SK-N-SH treated with all-trans-retinoic acid at 6 μM for 48 hours (cell line): ENCODE measurements at regions not wholly inside any gene's neighbourhood (a gene's known extent, or its start where the extent isn't known, plus 50 kb on each side); places are given as distances from the start of the nearest gene placed in this dataset.

Source experiments
- CSRNP3 ChIP-seq: fragments of 250-450 bp; sonication (Bioruptor Pico); IDR thresholded peaks from 2 replicates; pipeline ENCODE4 v1.5.1; 2021; ENCODE audit warnings: mild to moderate bottlenecking, moderate library complexity
- ESRRG ChIP-seq: fragments of 250-450 bp; sonication (Bioruptor Pico); IDR thresholded peaks from 2 replicates; pipeline ENCODE4 v1.6.1; 2021; ENCODE audit warnings: mild to moderate bottlenecking
- ISL1 ChIP-seq: fragments of 250-450 bp; sonication (Bioruptor Pico); IDR thresholded peaks from 2 replicates; pipeline ENCODE4 v2.1.2; 2022; ENCODE audit warnings: mild to moderate bottlenecking, moderate library complexity
- SNAI2 ChIP-seq: fragments of 250-450 bp; sonication (Bioruptor Pico); IDR thresholded peaks from 2 replicates; pipeline ENCODE4 v1.5.0; 2020; ENCODE audit warnings: mild to moderate bottlenecking, moderate library complexity
- TSHZ2 ChIP-seq: fragments of 250-450 bp; sonication (Bioruptor Pico); IDR thresholded peaks from 2 replicates; pipeline ENCODE4 v1.5.0; 2020; ENCODE audit warnings: mild to moderate bottlenecking, moderate library complexity

GRCh38 chr12:46982629-46983392 is 96.6 kb upstream of the PCED1B start:
- TF ChIP-seq CSRNP3 (no peak), SNAI2 (CRISPR knock-in tag) (no peak), ISL1 (CRISPR knock-in tag) (no peak), TSHZ2 (CRISPR knock-in tag) (no peak), ESRRG (CRISPR knock-in tag) (no peak)
